Gastrocnemius medialis (tissue), 4 donors: ENCODE measurements at regions not wholly inside any gene's neighbourhood (a gene's known extent, or its start where the extent isn't known, plus 50 kb on each side); places are given as distances from the start of the nearest gene placed in this dataset.

ENCODE experiments used
- POLR2A ChIP-seq, 2 donors: fragments of 450-650 bp; IDR thresholded peaks; one replicate each; pipeline ENCODE4 v1.6.1; 2017; ENCODE audit warnings: antibody characterized with exemption in 2 of 2, mild to moderate bottlenecking in 2 of 2, moderate library complexity in 2 of 2
- TF ChIP-seq, protein P1 (sequence below), 5 experiments: fragments of 450-650 bp in 3 of 5; fragments of 200-600 bp in 2 of 5; sonication (generic) in 2 of 5; IDR thresholded peaks in 4 of 5; conservative IDR thresholded peaks in 1 of 5; 1 replicate in 4 of 5; 2 replicates in 1 of 5; pipeline ENCODE4 v1.5.1; 2016 to 2019; ENCODE audit warnings: antibody characterized with exemption in 5 of 5, mild to moderate bottlenecking in 3 of 5, moderate library complexity in 3 of 5

GRCh38 chr16:26240807-26241206 lies 549.0 kb downstream of the HS3ST4 start:
- TF ChIP-seq, protein P1, sequence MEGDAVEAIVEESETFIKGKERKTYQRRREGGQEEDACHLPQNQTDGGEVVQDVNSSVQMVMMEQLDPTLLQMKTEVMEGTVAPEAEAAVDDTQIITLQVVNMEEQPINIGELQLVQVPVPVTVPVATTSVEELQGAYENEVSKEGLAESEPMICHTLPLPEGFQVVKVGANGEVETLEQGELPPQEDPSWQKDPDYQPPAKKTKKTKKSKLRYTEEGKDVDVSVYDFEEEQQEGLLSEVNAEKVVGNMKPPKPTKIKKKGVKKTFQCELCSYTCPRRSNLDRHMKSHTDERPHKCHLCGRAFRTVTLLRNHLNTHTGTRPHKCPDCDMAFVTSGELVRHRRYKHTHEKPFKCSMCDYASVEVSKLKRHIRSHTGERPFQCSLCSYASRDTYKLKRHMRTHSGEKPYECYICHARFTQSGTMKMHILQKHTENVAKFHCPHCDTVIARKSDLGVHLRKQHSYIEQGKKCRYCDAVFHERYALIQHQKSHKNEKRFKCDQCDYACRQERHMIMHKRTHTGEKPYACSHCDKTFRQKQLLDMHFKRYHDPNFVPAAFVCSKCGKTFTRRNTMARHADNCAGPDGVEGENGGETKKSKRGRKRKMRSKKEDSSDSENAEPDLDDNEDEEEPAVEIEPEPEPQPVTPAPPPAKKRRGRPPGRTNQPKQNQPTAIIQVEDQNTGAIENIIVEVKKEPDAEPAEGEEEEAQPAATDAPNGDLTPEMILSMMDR (IDR thresholded peaks at IDR 0.05 in 4 of 5, conservative IDR thresholded peaks at IDR 0.05 in 1 of 5): no peak
- TF ChIP-seq POLR2A (IDR thresholded peaks at IDR 0.05): no peak
